Stomach (tissue), 4 donors: ENCODE measurements at regions not wholly inside any gene's neighbourhood (a gene's known extent, or its start where the extent isn't known, plus 50 kb on each side); places are given as distances from the start of the nearest gene placed in this dataset.

ENCODE experiments used
- EP300 ChIP-seq: sonication (generic); formaldehyde crosslinking; IDR thresholded peaks from one replicate; pipeline ENCODE4 v1.6.1; 2017; ENCODE audit warnings: antibody characterized with exemption
- TF ChIP-seq, protein P1 (sequence below), 7 experiments: fragments of 450-650 bp in 4 of 7; fragments of 200-600 bp in 3 of 7; sonication (generic) in 3 of 7; IDR thresholded peaks; one replicate each; pipeline ENCODE4 v1.5.1; 2016 to 2019; ENCODE audit warnings: antibody characterized with exemption in 7 of 7, control low read depth in 2 of 7, mild to moderate bottlenecking in 1 of 7

DNA sequence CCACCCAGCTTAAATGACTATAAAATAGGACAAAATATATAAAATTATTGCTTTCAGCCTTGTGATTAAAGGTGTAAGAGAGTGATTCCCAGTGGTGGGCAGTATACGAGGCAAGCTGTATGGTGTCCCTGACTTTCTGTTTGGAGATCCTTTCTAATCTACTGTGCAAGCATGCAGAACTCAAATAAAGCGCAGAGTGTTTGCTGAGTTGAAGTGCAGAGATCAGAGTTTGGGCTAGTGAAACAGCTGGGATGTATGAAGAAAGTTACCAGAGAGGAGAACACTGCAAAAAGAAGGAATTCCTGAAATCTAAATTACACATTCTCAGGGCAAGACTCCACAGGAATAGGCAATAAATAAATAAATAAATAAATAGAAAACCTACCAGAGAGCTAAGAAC lies 218.5 kb upstream of the TLL1 start:
- TF ChIP-seq, protein P1, sequence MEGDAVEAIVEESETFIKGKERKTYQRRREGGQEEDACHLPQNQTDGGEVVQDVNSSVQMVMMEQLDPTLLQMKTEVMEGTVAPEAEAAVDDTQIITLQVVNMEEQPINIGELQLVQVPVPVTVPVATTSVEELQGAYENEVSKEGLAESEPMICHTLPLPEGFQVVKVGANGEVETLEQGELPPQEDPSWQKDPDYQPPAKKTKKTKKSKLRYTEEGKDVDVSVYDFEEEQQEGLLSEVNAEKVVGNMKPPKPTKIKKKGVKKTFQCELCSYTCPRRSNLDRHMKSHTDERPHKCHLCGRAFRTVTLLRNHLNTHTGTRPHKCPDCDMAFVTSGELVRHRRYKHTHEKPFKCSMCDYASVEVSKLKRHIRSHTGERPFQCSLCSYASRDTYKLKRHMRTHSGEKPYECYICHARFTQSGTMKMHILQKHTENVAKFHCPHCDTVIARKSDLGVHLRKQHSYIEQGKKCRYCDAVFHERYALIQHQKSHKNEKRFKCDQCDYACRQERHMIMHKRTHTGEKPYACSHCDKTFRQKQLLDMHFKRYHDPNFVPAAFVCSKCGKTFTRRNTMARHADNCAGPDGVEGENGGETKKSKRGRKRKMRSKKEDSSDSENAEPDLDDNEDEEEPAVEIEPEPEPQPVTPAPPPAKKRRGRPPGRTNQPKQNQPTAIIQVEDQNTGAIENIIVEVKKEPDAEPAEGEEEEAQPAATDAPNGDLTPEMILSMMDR (IDR thresholded peaks at IDR 0.05): no peak
- TF ChIP-seq EP300: no peak
